ENCODE measurements at regions not wholly inside any gene's neighbourhood (a gene's known extent, or its start where the extent isn't known, plus 50 kb on each side); places are given as distances from the start of the nearest gene placed in this dataset.

GRCh38 chr9:26744191-26744965, 148.2 kb downstream of the CAAP1 start:
- Mint-ChIP-seq H3K4me3 (ENCODE audit: unreplicated experiment) (no peak overlapping the region), H3K9me3 (ENCODE audit: unreplicated experiment) (peaks cover 2% of the 10 kb centered on the region), H3K4me1 (ENCODE audit: low read depth, unreplicated experiment) (no peaks in the 10 kb centered on the region), H3K27ac (ENCODE audit: unreplicated experiment) (no peak overlapping the region), H3K36me3 (ENCODE audit: unreplicated experiment) (no peaks in the 10 kb centered on the region), H3K27me3 (ENCODE audit: unreplicated experiment) (peaks cover 6% of the 10 kb centered on the region)
- peak; percentile 95 for TF ChIP-seq CTCF (IDR thresholded peaks at IDR 0.05; ENCODE audit: partially characterized antibody, unreplicated experiment)
- no peak for DNase-seq

- DNase-seq = no peak
- H3K27ac Mint-ChIP-seq (ENCODE audit: unreplicated experiment) = no peak overlapping the region
These were observed 149.7 kb downstream of the CAAP1 start for GRCh38 chr9:26742828-26743476.

GRCh38 chr9:26735160-26735559, 157.4 kb downstream of the CAAP1 start:
- Mint-ChIP-seq H3K27me3 (ENCODE audit: unreplicated experiment) (peaks cover 2% of the 10 kb centered on the region), H3K9me3 (ENCODE audit: unreplicated experiment) (peaks cover 6% of the 10 kb centered on the region), H3K27ac (ENCODE audit: unreplicated experiment) (no peak overlapping the region), H3K36me3 (ENCODE audit: unreplicated experiment) (peaks cover 5% of the 10 kb centered on the region), H3K4me1 (ENCODE audit: low read depth, unreplicated experiment) (no peaks in the 10 kb centered on the region), H3K4me3 (ENCODE audit: unreplicated experiment) (no peak overlapping the region)
- TF ChIP-seq CTCF (IDR thresholded peaks at IDR 0.05; ENCODE audit: partially characterized antibody, unreplicated experiment) = no peak
- no peak for DNase-seq

More at GRCh38 chr9:26742828-26743476, 149.7 kb downstream of the CAAP1 start:
- no peak for TF ChIP-seq CTCF (IDR thresholded peaks at IDR 0.05; ENCODE audit: partially characterized antibody, unreplicated experiment)
- peaks cover 5% of the 10 kb centered on the region for H3K36me3 Mint-ChIP-seq (ENCODE audit: unreplicated experiment)
- no peaks in the 10 kb centered on the region for H3K4me1 Mint-ChIP-seq (ENCODE audit: low read depth, unreplicated experiment)
- no peak overlapping the region for H3K4me3 Mint-ChIP-seq (ENCODE audit: unreplicated experiment)
- peaks cover 3% of the 10 kb centered on the region for H3K27me3 Mint-ChIP-seq (ENCODE audit: unreplicated experiment)
- peaks cover 2% of the 10 kb centered on the region for H3K9me3 Mint-ChIP-seq (ENCODE audit: unreplicated experiment)

- no peak overlapping the region for H3K27ac Mint-ChIP-seq (ENCODE audit: unreplicated experiment)
- H3K27me3 Mint-ChIP-seq (ENCODE audit: unreplicated experiment) = peaks cover 2% of the 10 kb centered on the region
- no peak overlapping the region for H3K4me3 Mint-ChIP-seq (ENCODE audit: unreplicated experiment)
- no peak for DNase-seq
- H3K9me3 Mint-ChIP-seq (ENCODE audit: unreplicated experiment) = peaks cover 6% of the 10 kb centered on the region
- H3K4me1 Mint-ChIP-seq (ENCODE audit: low read depth, unreplicated experiment) = no peaks in the 10 kb centered on the region
- TF ChIP-seq CTCF (IDR thresholded peaks at IDR 0.05; ENCODE audit: partially characterized antibody, unreplicated experiment) = no peak
- no peaks in the 10 kb centered on the region for H3K36me3 Mint-ChIP-seq (ENCODE audit: unreplicated experiment)
These were observed 163.4 kb downstream of the CAAP1 start for GRCh38 chr9:26729187-26729586.

GRCh38 chr9:26727471-26727870, 165.1 kb downstream of the CAAP1 start:
- TF ChIP-seq CTCF (IDR thresholded peaks at IDR 0.05; ENCODE audit: partially characterized antibody, unreplicated experiment) = no peak
- no peaks in the 10 kb centered on the region for H3K9me3 Mint-ChIP-seq (ENCODE audit: unreplicated experiment)
- no peak overlapping the region for H3K4me3 Mint-ChIP-seq (ENCODE audit: unreplicated experiment)
- no peaks in the 10 kb centered on the region for H3K36me3 Mint-ChIP-seq (ENCODE audit: unreplicated experiment)
- no peak for DNase-seq
- H3K4me1 Mint-ChIP-seq (ENCODE audit: low read depth, unreplicated experiment) = peaks cover 9% of the 10 kb centered on the region
- no peak overlapping the region for H3K27ac Mint-ChIP-seq (ENCODE audit: unreplicated experiment)
- H3K27me3 Mint-ChIP-seq (ENCODE audit: unreplicated experiment) = no peaks in the 10 kb centered on the region

Data from glutamatergic neuron (in vitro differentiated cells).